ENCODE measurements at regions not wholly inside any gene's neighbourhood (a gene's known extent, or its start where the extent isn't known, plus 50 kb on each side); places are given as distances from the start of the nearest gene placed in this dataset.
A peak's percentile ranks its signal among the peaks of the same experiment; 100 is the strongest.

DNA sequence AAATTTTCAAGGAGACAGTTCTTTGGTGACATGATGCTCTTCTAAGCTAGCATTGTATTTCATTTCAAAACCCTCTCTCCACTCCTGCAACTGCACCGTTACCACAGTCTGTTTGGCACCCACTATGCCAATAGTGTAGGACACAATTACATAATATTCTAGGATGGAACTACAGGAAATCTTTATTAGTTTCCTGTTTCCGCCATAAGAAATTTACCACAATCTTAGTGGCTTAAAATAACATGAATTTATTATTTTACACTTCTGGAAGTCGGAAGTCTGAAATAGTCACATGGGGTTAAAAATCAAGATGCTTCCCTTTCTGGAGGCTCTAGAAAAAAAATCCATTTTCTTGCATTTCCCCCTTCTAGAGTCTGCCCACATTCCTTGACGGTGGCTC is 733.1 kb downstream of the HDGFL1 start:
- ATAC-seq: no peak
- intact Hi-C loops (cut with micrococcal nuclease): no loop called here

GRCh38 chr6:23305325-23305943 is 736.1 kb downstream of the HDGFL1 start:
- ATAC-seq (no peak), DNase-seq (no peak)
- intact Hi-C loops (cut with micrococcal nuclease): no loop called here

More for the DNA sequence above, 733.1 kb downstream of the HDGFL1 start:
- DNase-seq: no peak

GRCh38 chr6:23306251-23306950 is 737.0 kb downstream of the HDGFL1 start:
- ATAC-seq: no peak
- intact Hi-C loops (cut with micrococcal nuclease): no loop called here
- no peak for DNase-seq

GRCh38 chr6:23307516-23307915 is 738.1 kb downstream of the HDGFL1 start:
- ATAC-seq: no peak
- no peak for DNase-seq
- intact Hi-C loops (cut with micrococcal nuclease): no loop called here

GRCh38 chr6:23308166-23308565 is 738.8 kb downstream of the HDGFL1 start:
- intact Hi-C loops (cut with micrococcal nuclease): no loop called here
- DNase-seq: no peak
- no peak for ATAC-seq

GRCh38 chr6:23311211-23311610 is 741.8 kb downstream of the HDGFL1 start:
- DNase-seq: no peak
- intact Hi-C loops (cut with micrococcal nuclease): no loop called here
- ATAC-seq: no peak

GRCh38 chr6:23316131-23316530 is 746.8 kb downstream of the HDGFL1 start:
- no peak for DNase-seq
- no peak for ATAC-seq
- intact Hi-C loops (cut with micrococcal nuclease): no loop called here

GRCh38 chr6:23316931-23317330 is 747.6 kb downstream of the HDGFL1 start:
- intact Hi-C loops (cut with micrococcal nuclease): no loop called here
- no peak for DNase-seq
- ATAC-seq: no peak

DNA sequence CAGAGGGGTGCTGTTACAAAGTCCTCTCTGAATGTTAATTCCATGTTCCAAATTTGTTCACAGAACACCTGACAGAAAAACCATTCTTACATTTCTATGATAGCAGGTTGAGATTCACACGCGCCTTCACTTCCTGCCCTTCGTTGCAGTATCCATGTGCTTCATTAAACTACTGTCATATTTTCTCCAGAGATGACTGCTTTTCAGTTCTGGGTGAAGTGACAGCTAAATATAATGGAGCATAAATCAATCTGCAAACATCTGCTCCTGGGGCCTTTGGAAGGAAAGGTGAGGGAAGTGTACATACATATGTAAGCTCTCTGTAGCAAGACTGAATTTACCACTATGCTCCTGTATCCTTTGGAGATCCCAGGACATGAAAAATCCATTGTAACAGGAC is 750.2 kb downstream of the HDGFL1 start:
- no peak for ATAC-seq
- intact Hi-C loops (cut with micrococcal nuclease): no loop called here
- DNase-seq: no peak

- intact Hi-C loops (cut with micrococcal nuclease): no loop called here
- ATAC-seq (no peak), DNase-seq (no peak)
These were observed 751.2 kb downstream of the HDGFL1 start for GRCh38 chr6:23320471-23321015.

GRCh38 chr6:23323897-23324296 is 754.5 kb downstream of the HDGFL1 start:
- ATAC-seq (no peak), DNase-seq (no peak)
- intact Hi-C loops (cut with micrococcal nuclease): no loop called here

DNA sequence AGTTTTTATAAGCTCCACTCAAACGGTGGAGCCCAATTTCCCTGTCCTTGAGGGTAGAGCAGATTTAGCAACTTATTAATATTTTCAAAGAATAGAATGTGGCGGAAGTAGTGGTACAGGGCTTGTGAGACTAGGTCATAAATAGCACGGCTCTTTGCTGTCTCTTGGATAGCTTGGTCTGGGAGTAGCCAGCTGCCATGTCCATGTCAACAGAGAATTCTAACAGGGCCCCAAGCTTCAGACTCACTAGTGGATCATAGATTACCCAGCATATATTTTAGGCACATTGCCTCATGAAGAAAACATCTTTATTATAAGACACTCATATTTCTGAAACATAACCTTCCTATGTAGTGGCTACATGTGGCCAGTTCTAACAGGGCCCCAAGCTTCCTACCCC is 755.7 kb downstream of the HDGFL1 start:
- intact Hi-C loops (cut with micrococcal nuclease): no loop called here
- peak; percentile 58 for ATAC-seq
- no peak for DNase-seq

DNA sequence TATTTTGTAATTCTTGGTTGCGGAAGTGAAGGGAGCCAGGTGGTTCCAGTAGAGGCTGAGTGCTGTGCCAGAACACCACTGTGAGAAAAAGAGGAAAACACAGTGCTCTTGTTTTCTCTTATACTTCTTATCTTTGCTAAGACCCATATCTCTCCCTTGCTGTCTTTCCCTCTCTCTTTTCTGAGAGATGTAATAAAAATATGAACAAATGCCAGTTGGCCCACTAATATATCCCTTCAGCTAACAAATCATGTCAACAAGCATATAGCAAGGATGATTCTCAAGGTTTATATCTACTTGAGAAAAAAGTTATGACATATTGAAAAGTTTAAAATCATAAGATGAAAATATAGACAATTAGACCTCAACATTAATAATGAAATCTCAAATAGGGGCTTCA is 758.3 kb downstream of the HDGFL1 start:
- DNase-seq: no peak
- no peak for ATAC-seq
- intact Hi-C loops (cut with micrococcal nuclease): no loop called here

- intact Hi-C loops (cut with micrococcal nuclease): no loop called here
- DNase-seq (no peak), ATAC-seq (no peak)
These were observed 759.7 kb downstream of the HDGFL1 start for GRCh38 chr6:23329086-23329485.

- intact Hi-C loops (cut with micrococcal nuclease): no loop called here
These were observed 761.3 kb downstream of the HDGFL1 start for GRCh38 chr6:23330632-23331031.

GRCh38 chr6:23334360-23334759 is 765.0 kb downstream of the HDGFL1 start:
- no peak for ATAC-seq
- intact Hi-C loops (cut with micrococcal nuclease): no loop called here

More at GRCh38 chr6:23330632-23331031, 761.3 kb downstream of the HDGFL1 start:
- DNase-seq: no peak
- ATAC-seq: no peak

DNA sequence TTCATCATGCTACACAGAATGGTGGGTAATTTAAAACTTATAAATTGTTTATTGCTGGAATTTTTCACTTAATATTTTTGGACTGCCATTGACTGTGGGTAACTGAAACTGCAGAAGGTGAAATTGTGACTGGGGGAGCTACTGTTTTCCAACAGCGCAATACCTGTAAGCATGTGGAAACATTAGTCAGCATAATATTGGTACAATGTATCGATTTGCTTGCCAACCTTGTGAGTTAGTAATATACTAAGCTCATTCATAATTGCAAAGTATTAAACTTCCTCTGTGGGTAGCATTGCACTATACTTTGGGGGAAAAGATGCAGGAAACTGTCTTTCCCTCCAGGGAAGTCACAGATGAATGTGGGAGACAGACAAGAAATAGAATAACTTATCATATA is 766.5 kb downstream of the HDGFL1 start:
- ATAC-seq: no peak
- intact Hi-C loops (cut with micrococcal nuclease): no loop called here
- DNase-seq: no peak

More at GRCh38 chr6:23334360-23334759, 765.0 kb downstream of the HDGFL1 start:
- no peak for DNase-seq

DNA sequence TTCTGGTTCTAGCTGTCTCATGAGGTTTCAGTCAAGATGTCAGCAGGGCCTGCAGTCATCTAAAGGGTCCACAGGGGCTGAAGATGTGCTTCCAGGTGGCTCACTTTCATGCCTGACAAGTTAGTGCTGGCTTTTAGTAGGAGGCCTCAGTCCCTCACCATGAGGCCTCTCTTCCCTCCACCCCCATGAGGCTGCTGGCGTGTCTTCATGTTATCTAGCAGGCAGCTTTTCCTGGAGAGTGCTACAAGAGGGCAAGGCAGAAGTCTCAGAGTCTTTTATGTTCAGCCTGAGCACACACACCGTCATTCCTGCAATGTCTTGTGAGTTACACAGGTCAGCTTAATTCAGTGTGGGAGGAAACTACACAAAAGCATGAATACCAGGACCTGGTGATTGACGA is 769.9 kb downstream of the HDGFL1 start:
- DNase-seq: no peak
- no peak for ATAC-seq
- intact Hi-C loops (cut with micrococcal nuclease): no loop called here

DNA sequence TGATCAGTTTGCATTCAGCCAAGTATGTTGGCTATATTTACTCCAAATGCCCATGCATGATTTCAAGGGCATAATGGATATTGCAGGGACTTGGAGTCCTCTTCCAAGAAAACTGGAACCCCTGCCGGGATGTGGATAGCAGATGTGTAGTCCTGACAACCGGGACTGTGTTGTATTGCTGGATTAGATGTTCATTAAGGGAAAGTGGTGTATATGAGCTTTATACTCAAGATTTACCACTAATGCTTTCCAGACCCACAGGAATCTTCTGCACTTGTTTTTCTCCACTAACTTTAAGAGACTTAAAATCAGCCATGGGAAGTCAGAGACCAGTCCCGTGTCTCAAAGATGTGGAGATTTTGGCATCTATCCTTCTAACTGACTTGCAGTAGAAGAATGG is 770.9 kb downstream of the HDGFL1 start:
- intact Hi-C loops (cut with micrococcal nuclease): no loop called here
- DNase-seq (no peak), ATAC-seq (no peak)

DNA sequence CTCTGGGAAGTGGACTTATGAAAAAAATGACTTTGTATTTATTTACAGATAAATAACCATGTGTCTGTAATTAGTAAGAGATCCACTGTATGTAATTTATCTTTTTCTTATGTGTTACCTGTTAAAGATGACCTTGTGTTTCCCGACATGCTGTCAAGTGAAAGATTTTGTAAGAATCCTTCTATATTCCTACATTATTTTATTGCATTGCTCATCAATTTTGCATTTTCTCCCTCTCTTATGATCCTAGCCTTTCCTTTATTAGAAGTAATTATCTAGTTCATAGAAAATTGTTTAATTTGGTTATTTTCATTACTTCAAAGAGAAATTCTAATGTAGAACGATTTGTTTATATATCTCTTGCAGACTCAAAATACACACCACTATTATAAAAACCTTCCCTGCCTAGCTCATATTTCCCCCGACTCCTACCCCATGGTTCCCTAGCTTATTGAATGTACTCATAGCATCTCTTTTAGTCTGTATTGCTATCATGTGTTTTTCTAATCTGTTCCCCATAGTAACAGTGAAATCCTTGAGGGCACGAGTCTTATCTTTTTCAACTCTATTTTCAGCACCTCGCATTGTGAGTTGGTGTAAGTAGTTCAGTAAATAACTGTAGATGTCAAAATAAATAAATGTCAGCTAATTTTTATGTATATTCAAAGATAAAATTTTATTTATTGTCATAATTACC is 774.4 kb downstream of the HDGFL1 start:
- DNase-seq: no peak
- peak; percentile 76 for ATAC-seq
- intact Hi-C loops (cut with micrococcal nuclease): no loop called here

Data from left ventricle myocardium superior (tissue), 1 donor.